ENCODE measurements at regions not wholly inside any gene's neighbourhood (a gene's known extent, or its start where the extent isn't known, plus 50 kb on each side); places are given as distances from the start of the nearest gene placed in this dataset.
A peak's percentile ranks its signal among the peaks of the same experiment; 100 is the strongest.

GRCh38 chr20:40160097-40160550, 528.9 kb downstream of the MAFB start:
- ChIA-PET CTCF (interaction anchor here (0.7 to 4.4 kb wide), 23 partner anchors 8 to 1110 kb away, joined by 3 to 23 read pairs (median 3); partner anchors contain the start of gene MAFB), POLR2A (no interaction called here)
- DNase-seq (ENCODE audit: extremely low spot score) = peak; percentile 24
- TF ChIP-seq CTCF (IDR thresholded peaks at IDR 0.05; ENCODE audit: control extremely low read depth, extremely low read depth, low read depth, missing control alignments) = peak; percentile 50

- CTCF ChIA-PET = interaction anchor here (0.7 to 4.4 kb wide), 19 partner anchors 7 to 1109 kb away, joined by 3 to 23 read pairs (median 3); partner anchors contain the start of gene MAFB
These were observed 529.8 kb downstream of the MAFB start for GRCh38 chr20:40159276-40159675.

GRCh38 chr20:40156600-40157317, 532.3 kb downstream of the MAFB start:
- POLR2A ChIA-PET = no interaction called here

More at GRCh38 chr20:40159276-40159675, 529.8 kb downstream of the MAFB start:
- no peak for TF ChIP-seq CTCF (IDR thresholded peaks at IDR 0.05; ENCODE audit: control extremely low read depth, extremely low read depth, low read depth, missing control alignments)
- POLR2A ChIA-PET = no interaction called here
- no peak for DNase-seq (ENCODE audit: extremely low spot score)

GRCh38 chr20:40154514-40154913, 534.5 kb downstream of the MAFB start:
- DNase-seq (ENCODE audit: extremely low spot score) = no peak
- ChIA-PET CTCF (interaction anchor here (1.4 kb wide), 1 partner anchor 9 kb away, joined by 3 read pairs; no protein-coding TSS in a partner anchor), POLR2A (no interaction called here)
- no peak for TF ChIP-seq CTCF (IDR thresholded peaks at IDR 0.05; ENCODE audit: control extremely low read depth, extremely low read depth, low read depth, missing control alignments)

More at GRCh38 chr20:40156600-40157317, 532.3 kb downstream of the MAFB start:
- TF ChIP-seq CTCF (IDR thresholded peaks at IDR 0.05; ENCODE audit: control extremely low read depth, extremely low read depth, low read depth, missing control alignments) = no peak
- CTCF ChIA-PET = no interaction called here
- DNase-seq (ENCODE audit: extremely low spot score) = peak; percentile 61

GRCh38 chr20:40148886-40149285, 540.1 kb downstream of the MAFB start:
- no peak for DNase-seq (ENCODE audit: extremely low spot score)
- ChIA-PET POLR2A (no interaction called here), CTCF (no interaction called here)
- TF ChIP-seq CTCF (IDR thresholded peaks at IDR 0.05; ENCODE audit: control extremely low read depth, extremely low read depth, low read depth, missing control alignments) = no peak

- no peak for TF ChIP-seq CTCF (IDR thresholded peaks at IDR 0.05; ENCODE audit: control extremely low read depth, extremely low read depth, low read depth, missing control alignments)
- DNase-seq (ENCODE audit: extremely low spot score) = no peak
- POLR2A ChIA-PET = no interaction called here
- CTCF ChIA-PET = interaction anchor here (1.0 kb wide), 1 partner anchor 14 kb away, joined by 3 read pairs; no protein-coding TSS in a partner anchor
These were observed 543.0 kb downstream of the MAFB start for GRCh38 chr20:40146071-40146470.

Measured in GM10248 (cell line).